ENCODE measurements at regions not wholly inside any gene's neighbourhood (a gene's known extent, or its start where the extent isn't known, plus 50 kb on each side); places are given as distances from the start of the nearest gene placed in this dataset.
"Not testable (repeated sequence)": the region's sequence is repeated elsewhere in the genome, so short reads cannot be mapped to it uniquely, and the experiment has no call there.

DNA sequence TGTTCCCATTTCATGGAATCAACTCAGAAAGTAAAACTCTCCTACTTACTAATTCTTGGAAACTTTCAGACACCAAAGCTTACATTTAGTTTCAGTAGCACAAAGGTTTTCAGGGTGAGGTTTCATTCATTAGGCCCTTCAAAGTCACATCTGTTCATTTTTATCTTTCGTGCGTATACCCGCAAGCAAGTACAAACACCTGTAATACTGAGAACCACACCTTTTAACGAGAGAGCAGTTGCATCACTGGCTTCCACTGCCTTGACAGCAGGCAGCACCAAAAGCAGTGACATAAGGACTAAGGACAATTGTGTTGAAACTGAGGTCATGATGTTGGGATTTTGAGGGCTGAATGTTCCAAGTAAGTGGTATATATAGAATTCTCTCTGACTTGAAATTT lies 60.5 kb downstream of the GOLGA6L22 start:
- not testable (repeated sequence) for DNase-seq

DNA sequence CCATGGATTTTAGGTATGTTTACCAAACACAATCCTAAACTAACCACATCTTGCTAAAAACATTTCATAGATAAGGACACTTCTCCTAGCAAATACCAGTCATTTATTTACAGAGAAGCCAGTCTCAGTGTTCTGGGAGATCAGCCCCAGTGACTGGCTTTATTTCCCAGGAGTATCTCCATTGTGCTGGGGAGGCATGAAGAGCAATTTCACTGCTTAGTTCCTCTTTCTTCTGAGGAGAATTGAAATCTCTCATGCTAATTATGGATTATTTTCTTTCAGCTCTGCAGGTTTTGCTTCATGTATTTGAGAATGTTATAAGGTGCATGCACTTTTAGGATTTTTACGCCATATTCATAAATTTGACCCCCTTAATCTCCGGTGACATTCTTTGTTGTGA lies 67.8 kb downstream of the GOLGA6L22 start:
- DNase-seq: not testable (repeated sequence)

DNA sequence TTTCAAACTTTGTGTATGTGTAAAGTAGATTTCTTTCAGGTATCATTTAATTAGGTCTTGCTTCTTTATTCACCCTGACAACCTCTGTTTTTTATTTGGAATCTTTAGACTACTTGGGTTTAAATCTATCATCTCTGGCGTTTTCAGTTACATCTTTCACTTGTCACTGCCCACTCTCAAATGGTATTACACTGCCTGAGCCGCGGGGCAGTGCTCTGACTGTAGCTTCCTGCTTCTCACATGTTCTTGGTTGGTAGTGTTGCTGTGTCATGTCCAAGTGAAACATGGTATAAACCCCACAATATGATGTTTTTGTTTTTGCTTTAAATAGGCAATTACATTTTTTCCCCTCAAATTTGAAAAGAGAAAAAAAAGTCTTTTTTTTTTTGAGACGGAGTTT lies 68.3 kb downstream of the GOLGA6L22 start:
- DNase-seq: not testable (repeated sequence)

DNA sequence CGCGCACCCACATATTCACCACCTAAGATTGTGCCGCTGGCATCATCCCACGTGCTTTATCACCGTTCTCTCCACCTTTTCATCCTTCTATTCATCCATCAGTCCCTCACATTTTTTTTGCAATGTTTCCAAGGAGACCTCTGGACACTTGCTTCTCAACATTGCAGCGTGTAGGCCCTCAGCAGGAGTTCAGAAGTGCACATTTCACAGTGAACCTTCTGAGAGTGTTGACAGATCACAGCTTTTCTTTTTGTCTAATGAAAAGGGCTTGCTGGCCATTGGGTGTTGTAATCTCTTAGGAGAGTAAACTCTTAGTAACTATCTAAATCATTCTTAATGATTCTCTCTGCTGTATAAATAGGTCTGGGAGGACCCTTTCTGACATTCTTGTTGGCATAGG lies 70.5 kb downstream of the GOLGA6L22 start:
- not testable (repeated sequence) for DNase-seq

DNA sequence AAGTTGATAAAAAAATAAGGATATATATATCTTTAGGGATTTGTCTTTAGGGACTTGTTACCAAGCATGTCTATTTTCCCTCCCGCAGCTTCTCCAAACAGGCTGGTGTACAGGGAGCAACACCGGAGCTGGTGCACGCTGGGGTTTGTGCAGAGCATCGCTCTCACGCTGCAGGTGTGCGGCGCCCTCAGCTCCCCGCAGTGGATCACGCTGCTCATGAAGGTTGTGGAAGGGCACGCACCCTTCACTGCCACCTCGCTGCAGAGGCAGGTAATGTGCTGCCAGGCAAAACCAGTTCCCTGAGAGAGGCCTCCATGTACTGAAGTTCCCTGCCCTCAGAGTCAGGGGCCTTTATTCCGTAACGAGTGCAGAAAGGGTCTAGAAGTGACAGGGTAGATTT lies 101.0 kb downstream of the GOLGA6L22 start:
- not testable (repeated sequence) for DNase-seq

DNA sequence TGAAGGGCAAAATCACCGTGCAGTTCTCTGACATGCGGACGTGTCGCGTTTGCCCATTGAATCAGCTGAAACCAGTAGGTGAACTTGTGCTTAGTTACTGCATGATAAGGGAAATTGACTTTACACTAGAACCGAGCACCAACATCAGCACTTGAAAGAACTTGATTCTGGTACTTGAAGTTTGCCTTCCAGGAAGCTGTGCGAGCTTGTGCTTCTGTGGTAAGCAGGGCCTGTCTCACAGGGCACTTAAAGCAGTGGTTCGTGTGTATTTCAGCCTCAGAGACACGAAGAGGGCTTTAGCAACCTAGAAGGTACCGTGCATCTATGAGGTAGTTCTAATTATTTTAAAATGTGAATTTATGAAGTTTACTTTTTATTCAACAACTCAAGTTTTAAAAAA lies 103.0 kb downstream of the GOLGA6L22 start:
- not testable (repeated sequence) for DNase-seq

DNA sequence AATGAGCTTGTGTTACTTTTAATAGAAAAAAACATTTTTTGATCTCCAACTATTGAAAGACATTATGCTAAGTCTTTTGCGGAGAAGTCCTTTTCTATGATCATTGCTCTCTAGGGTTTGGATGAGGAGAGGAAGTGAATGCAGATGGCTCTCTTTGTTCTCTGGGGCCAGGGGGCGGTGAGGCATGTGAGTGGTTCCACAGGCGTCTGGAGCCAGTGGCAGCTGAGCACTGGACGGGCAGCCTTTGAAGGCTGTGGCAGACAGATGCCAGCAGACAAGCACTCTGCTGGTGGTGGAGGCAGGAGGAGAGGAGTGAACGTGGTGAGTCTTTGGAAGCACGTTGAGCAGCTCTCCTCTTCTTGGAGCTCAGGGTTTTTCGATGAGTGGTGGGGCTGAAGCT lies 107.8 kb downstream of the GOLGA6L22 start:
- not testable (repeated sequence) for DNase-seq

DNA sequence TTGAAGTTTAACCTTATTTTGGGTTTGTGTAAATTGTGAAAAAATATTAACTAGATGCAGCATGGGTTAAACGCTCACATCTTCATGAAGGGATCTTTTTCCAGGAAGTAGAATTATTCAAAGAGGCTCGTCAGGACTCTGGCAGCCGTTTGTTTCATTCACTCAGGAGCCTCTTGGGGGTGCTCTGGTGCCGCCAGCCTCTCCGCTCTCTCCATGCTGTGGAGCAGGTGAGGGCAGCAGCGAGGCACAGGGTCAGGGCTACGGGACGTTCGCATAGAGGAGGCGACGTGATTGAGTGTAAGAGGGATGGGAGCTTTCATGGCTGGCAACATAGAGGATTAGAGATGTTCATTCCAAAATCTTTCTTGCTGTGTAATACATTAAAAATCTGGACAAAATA lies 110.8 kb downstream of the GOLGA6L22 start:
- DNase-seq: not testable (repeated sequence)

DNA sequence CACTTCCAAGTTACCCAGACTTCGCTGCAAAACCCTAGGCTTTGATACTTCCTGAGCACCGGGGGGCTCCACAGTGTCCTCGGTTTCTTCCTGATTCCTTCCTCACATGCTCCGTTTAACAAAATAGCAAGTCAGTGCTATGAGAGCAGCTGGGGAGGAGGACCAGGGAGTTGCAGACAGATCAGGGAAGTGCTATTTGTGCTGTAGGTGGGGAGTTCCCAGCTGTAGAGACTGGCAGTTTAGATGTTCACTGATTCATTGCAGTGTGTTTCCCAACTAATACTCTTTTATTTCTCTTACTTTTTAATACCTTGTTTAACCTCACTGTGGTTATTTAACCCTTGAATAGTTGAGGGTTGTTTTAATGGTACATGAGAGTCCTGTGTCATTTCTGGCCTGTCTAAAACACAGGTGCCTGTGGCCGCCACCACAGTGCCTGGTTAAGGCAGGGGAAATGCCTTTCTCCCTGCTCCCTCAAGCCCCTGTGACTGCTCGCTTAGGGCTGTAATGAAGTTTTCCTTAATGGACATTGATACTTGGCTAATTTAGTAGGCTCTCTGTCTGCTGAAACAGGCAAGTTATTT lies 113.5 kb downstream of the GOLGA6L22 start:
- not testable (repeated sequence) for DNase-seq

DNA sequence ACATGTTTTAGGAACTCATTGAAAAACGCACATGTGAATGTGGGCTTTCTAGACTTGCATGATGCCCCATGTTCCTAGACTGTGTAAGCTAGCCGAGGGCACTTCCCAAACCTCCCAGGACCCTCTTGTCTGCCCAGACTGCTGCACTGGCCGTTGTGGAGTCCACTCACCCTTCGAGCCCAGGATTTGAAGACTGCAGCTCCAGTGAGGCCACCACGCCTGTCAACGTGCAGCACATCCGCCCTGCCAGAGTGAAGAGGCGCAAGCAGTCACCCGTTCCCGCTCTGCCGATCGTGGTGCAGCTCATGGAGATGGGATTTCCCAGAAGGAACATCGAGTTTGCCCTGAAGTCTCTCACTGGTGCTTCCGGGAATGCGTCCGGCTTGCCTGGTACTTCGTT lies 114.1 kb downstream of the GOLGA6L22 start:
- DNase-seq: not testable (repeated sequence)

DNA sequence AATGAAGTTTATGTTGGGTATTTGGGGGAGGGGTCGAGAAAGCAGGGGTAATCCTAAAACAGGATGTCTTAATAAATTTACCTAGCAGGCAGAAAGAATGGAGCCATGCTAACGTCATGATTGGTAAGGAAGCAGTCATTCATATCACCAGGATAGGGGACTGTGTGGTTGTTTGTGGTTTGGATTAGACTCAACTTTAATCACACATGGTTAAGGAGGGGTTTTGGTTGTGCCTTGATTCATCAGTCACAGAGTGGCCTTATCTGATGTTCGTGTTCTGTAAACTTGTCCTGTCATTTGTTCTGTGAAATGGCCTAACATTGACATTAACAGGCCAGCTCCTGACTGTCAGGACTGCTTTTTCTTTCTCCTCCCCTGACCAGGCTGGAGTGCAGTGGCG lies 119.1 kb downstream of the GOLGA6L22 start:
- DNase-seq: not testable (repeated sequence)

DNA sequence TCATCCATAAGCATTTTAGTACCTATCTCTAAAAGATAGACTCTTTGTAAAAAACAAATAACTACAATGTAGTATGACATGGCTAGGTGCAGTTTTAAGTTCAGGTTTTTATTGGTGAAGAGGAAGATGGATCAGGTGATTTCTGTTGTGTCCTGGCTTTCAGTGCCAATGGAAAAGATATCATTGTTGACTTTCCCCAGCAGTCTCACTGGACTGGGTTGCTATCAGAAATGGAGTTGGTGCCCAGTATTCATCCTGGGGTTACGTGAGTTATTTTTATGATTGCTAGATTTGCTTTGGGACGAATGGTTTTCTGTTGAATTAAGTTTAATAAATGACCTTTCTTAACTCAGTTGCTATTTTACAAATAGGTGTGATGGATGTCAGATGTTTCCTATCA lies 120.5 kb downstream of the GOLGA6L22 start:
- not testable (repeated sequence) for DNase-seq

DNA sequence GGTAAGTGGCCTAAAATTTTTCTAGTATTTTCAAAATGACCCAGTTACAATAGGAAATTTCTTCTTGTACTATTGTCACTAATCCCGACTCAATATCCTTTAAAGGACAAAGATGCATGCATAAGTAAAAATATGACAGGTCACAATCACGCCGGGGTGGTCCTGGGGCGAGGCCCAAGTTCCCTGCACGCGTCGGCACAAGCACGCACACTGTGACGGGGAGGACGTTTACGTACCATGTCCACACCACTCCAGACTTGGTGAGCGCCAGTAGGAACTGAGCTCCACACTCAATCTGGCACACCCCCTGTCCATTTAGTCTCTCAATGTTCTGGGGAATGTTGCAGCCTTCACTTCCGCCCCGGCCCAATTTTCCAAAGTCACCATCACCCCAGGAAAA lies 128.7 kb downstream of the GOLGA6L22 start:
- not testable (repeated sequence) for DNase-seq

DNA sequence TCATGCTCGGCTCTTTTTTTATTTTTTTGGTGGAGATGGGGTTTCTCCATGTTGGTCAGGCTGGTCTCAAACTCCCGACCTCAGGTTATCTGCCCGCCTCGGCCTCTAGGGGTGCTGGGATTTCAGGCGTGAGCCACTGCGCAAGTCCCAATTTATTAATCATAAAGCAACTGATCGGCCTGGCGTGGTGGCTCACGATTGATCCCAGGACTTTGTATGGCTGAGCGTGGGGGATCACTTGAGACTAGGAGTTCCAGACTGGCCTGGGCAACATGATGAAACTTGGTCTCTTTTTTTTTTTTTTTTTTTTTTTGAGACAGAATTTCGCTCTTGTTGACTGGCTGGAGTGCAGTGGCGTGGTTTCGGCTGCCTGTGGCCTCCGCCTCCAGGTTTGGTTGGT lies 139.8 kb downstream of the GOLGA6L22 start:
- not testable (repeated sequence) for DNase-seq

DNA sequence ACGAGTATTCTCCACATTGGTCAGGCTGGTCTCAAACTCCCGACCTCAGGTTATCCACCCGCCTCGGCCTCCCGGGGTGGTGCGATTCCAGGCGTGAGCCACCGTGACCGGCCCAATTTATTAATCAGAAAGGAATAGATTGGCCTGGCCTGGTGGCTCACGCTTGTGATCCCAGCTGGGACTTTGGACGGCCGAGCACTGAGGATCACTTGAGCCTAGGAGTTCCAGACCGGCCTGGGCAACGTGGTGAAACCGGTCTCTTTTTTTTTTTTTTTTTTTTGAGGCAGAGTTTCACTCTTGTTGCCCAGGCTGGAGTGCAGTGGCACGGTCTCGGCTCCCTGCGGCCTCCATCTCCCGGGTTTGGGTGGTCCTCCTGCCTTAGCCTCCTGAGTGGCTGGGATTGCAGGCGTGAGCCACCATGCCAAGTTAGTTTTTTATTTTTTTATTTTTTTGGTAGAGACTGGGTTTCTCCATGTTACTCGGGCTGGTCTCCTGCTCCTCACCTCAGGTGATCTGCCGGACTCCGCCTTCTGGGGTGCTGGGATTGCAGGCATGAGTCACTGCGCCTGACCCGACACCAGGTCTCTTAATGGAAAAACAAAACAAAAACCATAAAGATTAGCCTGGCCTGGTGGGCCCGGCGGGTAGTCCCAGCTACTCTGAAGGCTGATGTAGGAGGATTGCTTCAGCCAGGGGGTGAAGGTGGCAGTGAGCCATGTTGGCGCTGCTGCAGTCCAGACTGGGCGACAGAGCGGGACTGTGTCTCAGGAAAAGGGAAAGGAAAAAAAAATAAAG lies 141.0 kb downstream of the GOLGA6L22 start:
- DNase-seq: not testable (repeated sequence)

DNA sequence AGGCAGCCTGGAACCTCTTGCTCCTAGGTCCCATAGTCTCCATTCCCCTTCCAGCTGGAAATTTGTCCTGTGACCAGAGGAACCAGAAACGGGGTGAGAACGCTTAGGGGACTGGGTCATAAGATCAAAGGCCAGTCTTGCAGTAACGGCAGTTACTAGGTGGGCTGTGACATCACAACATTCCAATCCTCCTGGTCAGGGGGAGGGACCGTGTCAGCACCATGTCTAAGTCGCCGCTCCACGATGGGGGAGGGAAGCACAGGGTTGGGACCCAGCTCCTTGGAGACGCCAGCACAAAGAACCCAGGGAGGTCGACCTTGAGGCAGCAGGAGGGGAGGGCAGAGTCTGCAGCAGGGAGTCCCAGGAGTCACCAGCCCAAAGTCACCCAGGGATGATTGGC lies 158.3 kb downstream of the GOLGA6L22 start:
- DNase-seq: not testable (repeated sequence)

DNA sequence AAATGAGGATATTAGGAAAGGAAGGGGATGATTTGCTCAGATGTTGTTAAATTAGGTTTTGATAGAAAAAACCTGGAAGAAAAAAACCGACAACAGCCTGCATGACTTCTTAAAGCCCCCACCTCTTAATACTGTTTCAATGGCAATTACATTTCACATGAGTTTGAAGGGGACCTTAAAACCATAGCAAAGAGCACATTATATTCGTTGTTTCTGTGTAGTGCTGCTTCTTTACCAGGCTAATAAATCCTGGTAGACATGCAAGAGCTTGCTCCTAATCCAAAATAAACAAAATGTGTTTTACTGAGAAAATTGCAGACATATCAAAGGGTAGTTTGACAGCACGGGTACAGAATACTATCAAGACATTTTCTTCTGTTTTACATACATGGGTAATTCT lies 154.7 kb upstream of the NIPA1 start:
- not testable (repeated sequence) for DNase-seq

DNA sequence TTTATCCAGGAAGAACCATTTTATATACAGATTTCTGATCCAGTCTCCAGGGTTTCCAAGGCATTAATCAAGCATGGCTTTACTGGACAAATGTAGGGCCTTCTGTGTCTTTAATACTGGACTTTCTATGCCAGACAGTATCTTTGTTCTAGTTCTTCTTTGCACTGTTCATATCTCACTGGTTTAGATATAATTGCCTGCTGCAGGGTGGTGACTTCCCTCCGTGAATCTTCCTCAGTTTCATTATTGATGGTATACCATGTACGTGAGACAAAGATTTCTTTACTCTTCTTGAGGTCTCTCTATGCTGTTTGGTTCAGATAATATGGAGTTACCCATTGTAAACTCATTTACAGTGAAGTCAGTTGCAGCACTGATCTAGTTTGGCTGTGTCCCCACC lies 146.5 kb upstream of the NIPA1 start:
- not testable (repeated sequence) for DNase-seq

DNA sequence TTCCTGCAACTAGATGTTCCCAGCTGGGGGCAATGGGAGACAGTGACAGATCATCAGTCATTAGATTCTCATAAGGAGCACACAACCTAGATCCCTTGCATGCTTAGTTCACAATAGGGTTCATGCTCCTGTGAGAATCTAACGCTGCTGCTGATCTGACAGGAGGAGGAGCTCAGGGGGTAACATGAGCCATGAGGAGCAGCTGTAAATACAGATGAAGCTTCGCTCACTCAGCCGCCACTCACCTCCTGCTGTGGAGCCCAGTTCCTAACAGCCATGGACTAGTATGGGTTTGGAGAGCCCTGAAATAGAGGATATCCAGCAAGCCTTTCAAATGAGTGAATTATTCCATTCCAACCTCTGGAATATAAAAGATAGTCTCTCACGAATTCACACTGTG lies 137.0 kb upstream of the NIPA1 start:
- not testable (repeated sequence) for DNase-seq

DNA sequence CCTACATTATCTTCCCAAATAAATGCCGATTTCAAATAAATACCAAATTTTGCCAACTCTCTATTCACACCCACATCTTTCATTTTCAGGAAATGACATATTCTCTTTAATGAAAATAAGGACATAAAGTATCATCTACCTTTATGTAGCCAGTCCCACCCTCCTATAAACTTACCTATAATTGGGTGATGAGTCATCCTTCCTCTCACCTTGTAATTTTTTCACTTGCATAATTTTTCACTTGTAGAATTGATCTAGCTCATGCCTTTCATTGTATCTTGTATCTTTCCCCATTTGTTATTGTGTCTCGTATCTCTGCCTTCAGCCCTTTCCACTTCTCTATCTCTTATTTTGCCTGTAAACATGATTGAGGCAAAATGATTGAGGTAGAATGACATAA lies 135.3 kb upstream of the NIPA1 start:
- DNase-seq: not testable (repeated sequence)

DNA sequence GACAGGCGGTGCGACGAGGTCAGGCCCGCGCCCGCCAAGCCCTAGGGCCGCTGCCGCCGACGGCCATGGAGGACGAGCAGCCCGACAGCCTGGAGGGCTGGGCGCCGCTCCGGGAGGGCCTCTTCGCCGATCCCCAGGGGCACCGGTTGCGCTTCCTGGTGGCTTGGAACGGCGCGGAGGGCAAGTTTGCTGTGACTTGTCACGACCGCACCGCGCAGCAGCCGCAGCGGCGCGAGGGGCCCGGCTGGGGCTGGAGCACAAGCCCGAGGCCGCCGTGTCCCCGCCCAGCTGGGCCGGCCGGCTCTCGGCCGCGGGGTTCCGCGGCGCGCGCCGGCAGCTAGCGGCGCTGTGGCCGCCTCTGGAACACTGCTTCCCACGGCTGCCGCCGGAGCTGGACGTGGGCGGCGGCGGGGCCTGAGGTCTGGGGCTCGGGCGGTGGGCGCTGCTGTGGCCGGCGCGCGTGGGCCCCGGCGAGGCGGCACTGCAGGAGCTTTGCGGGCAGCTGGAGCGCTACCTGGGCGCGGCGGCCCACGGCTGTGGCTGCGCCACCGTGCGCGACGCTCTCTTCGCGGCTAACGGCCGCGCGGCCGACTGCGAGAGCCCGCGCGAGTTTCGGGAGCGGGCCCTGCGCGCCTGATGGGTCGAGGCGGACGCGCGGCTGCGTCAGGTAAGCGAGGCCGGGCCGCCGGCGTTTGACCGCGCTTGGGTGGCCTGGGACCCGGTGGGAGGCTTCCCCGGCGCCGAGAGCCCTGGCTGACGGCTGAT lies 122.0 kb upstream of the NIPA1 start:
- DNase-seq: peak; percentile 39

DNA sequence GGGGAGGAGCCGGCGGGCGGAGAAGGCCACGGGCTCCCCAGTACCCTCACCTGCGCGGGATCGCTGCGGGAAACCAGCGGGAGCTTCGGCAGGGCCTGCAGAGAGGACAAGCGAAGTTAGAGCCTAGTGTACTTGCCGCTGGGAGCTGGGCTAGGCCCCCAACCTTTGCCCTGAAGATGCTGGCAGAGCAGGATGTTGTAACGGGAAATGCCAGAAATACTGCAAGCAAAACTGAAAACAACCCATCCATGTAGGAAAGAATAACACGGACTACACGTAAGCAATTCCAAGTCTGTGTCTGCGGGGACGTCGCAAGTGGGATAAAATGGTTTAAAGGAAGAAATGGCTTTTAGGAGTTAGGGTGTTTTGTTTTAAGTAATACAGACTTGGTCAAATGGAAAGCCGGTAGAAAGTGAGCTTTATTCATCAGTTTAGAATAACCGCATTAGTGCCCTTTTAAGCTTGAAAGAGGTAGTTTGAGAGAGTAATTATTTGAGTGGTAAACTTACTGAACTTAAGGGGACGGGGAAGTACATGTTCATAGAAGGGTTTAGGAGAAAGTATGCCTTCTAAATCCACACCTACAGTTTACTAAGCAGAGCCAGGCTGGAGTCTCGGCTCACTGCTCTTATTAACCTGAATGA lies 121.3 kb upstream of the NIPA1 start:
- DNase-seq: peak; percentile 73

DNA sequence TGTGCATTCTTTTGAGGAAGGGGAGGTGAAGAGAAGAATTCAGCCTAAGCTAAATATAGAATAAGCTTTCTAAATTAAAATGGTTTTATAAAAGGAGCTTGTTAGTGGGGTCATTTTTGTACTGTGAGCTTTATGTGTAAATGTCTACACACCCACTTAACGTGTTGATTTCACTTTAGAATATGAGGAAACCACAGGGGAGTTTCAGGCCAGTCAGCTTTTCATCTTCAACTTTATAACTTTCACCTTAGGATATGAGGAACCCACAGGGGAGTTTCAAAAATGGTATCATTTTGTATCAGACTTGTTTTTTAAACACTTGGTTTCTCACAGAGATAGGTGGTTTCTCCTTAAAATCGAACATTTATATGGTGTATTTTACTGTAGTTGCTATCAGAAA lies 120.7 kb upstream of the NIPA1 start:
- DNase-seq: not testable (repeated sequence)
